Gastrocnemius medialis (tissue), 4 donors: ENCODE measurements at regions not wholly inside any gene's neighbourhood (a gene's known extent, or its start where the extent isn't known, plus 50 kb on each side); places are given as distances from the start of the nearest gene placed in this dataset.

Experiments
- CTCF ChIP-seq, 5 experiments: fragments of 450-650 bp in 3 of 5; fragments of 200-600 bp in 2 of 5; sonication (generic) in 2 of 5; IDR thresholded peaks in 4 of 5; conservative IDR thresholded peaks in 1 of 5; 1 replicate in 4 of 5; 2 replicates in 1 of 5; pipeline ENCODE4 v1.5.1; 2016 to 2019; ENCODE audit warnings: antibody characterized with exemption in 5 of 5, mild to moderate bottlenecking in 3 of 5, moderate library complexity in 3 of 5
- POLR2A ChIP-seq, 2 donors: fragments of 450-650 bp; IDR thresholded peaks; one replicate each; pipeline ENCODE4 v1.6.1; 2017; ENCODE audit warnings: antibody characterized with exemption in 2 of 2, mild to moderate bottlenecking in 2 of 2, moderate library complexity in 2 of 2

GRCh38 chr3:152650177-152650576, 184.8 kb upstream of the P2RY1 start:
- TF ChIP-seq CTCF (IDR thresholded peaks at IDR 0.05 in 4 of 5, conservative IDR thresholded peaks at IDR 0.05 in 1 of 5) (no peak), POLR2A (IDR thresholded peaks at IDR 0.05) (no peak)
